Activated naive CD4-positive, alpha-beta T cell treated with anti-CD3 and anti-CD28 coated beads, Interleukin-2, amount 50 U/mL, for 72 hours (primary cell): ENCODE measurements at regions not wholly inside any gene's neighbourhood (a gene's known extent, or its start where the extent isn't known, plus 50 kb on each side); places are given as distances from the start of the nearest gene placed in this dataset.
A peak's percentile ranks its signal among the peaks of the same experiment; 100 is the strongest.

Experiments
- ATAC-seq, 2 donors: fragments of 150-1000 bp; cut with Tn5 transposase; 2 replicates each; pipeline ENCODE4 v1.10.0; 2021; ENCODE audit warnings: mild to moderate bottlenecking in 2 of 2, moderate library complexity in 2 of 2
- DNase-seq, 2 donors: peaks; one replicate each; pipeline ENCODE4 v3.0.0; 2021 to 2022; ENCODE audit warnings: low spot score in 2 of 2
- H3K27ac Mint-ChIP-seq, 2 donors: one replicate each; pipeline ENCODE4 v1.8.0; 2022; ENCODE audit warnings: mild to moderate bottlenecking in 2 of 2, mixed read lengths in 2 of 2
- H3K36me3 Mint-ChIP-seq, 2 donors: one replicate each; pipeline ENCODE4 v1.8.0; 2022; ENCODE audit warnings: mixed read lengths in 2 of 2
- H3K9me3 Mint-ChIP-seq, 2 donors: one replicate each; pipeline ENCODE4 v1.8.0; 2022; ENCODE audit warnings: mixed read lengths in 2 of 2

GRCh38 chr6:108766886-108767285, 81.3 kb upstream of the ARMC2 start:
- DNase-seq = no peak
- no peak for ATAC-seq
- no peak overlapping the region for H3K27ac Mint-ChIP-seq
- no peaks in the 10 kb centered on the region for H3K36me3 Mint-ChIP-seq
- H3K9me3 Mint-ChIP-seq = no peaks in the 10 kb centered on the region

- ATAC-seq (no peak), DNase-seq (no peak)
- Mint-ChIP-seq H3K36me3 (no peaks in the 10 kb centered on the region), H3K27ac (no peak overlapping the region), H3K9me3 (no peaks in the 10 kb centered on the region)
These were observed 80.6 kb upstream of the ARMC2 start for GRCh38 chr6:108767418-108768165.

- H3K27ac Mint-ChIP-seq = no peak overlapping the region
- DNase-seq = no peak
- H3K9me3 Mint-ChIP-seq = no peaks in the 10 kb centered on the region
- no peak for ATAC-seq
- H3K36me3 Mint-ChIP-seq = no peaks in the 10 kb centered on the region
These were observed 80.1 kb upstream of the ARMC2 start for GRCh38 chr6:108768166-108768555.

GRCh38 chr6:108768792-108769524, 79.3 kb upstream of the ARMC2 start:
- no peaks in the 10 kb centered on the region for H3K9me3 Mint-ChIP-seq
- ATAC-seq = no peak
- DNase-seq = no peak
- no peak overlapping the region for H3K27ac Mint-ChIP-seq
- no peaks in the 10 kb centered on the region for H3K36me3 Mint-ChIP-seq

GRCh38 chr6:108771421-108771820, 76.8 kb upstream of the ARMC2 start:
- ATAC-seq (no peak), DNase-seq (no peak)
- H3K36me3 Mint-ChIP-seq = no peaks in the 10 kb centered on the region
- no peaks in the 10 kb centered on the region for H3K9me3 Mint-ChIP-seq
- H3K27ac Mint-ChIP-seq = no peak overlapping the region

GRCh38 chr6:108774555-108774954, 73.7 kb upstream of the ARMC2 start:
- H3K36me3 Mint-ChIP-seq = no peaks in the 10 kb centered on the region
- no peaks in the 10 kb centered on the region for H3K9me3 Mint-ChIP-seq
- no peak for DNase-seq
- ATAC-seq = no peak
- no peak overlapping the region for H3K27ac Mint-ChIP-seq

GRCh38 chr6:108777536-108777935, 70.7 kb upstream of the ARMC2 start:
- Mint-ChIP-seq H3K27ac (no peak overlapping the region), H3K9me3 (no peaks in the 10 kb centered on the region), H3K36me3 (no peaks in the 10 kb centered on the region)
- ATAC-seq (no peak), DNase-seq (no peak)

GRCh38 chr6:108778421-108779186, 69.6 kb upstream of the ARMC2 start:
- ATAC-seq (no peak), DNase-seq (no peak)
- H3K36me3 Mint-ChIP-seq = no peaks in the 10 kb centered on the region
- no peak overlapping the region for H3K27ac Mint-ChIP-seq
- H3K9me3 Mint-ChIP-seq = no peaks in the 10 kb centered on the region

GRCh38 chr6:108779536-108780275, 68.5 kb upstream of the ARMC2 start:
- ATAC-seq = no peak
- H3K9me3 Mint-ChIP-seq = no peaks in the 10 kb centered on the region
- H3K36me3 Mint-ChIP-seq = no peaks in the 10 kb centered on the region
- DNase-seq = no peak
- no peak overlapping the region for H3K27ac Mint-ChIP-seq

GRCh38 chr6:108780784-108781183, 67.4 kb upstream of the ARMC2 start:
- H3K9me3 Mint-ChIP-seq = no peaks in the 10 kb centered on the region
- H3K36me3 Mint-ChIP-seq = no peaks in the 10 kb centered on the region
- H3K27ac Mint-ChIP-seq = no peak overlapping the region
- no peak for DNase-seq
- ATAC-seq = no peak

- ATAC-seq = no peak
- H3K36me3 Mint-ChIP-seq = no peaks in the 10 kb centered on the region
These were observed 66.7 kb upstream of the ARMC2 start for GRCh38 chr6:108781419-108782100.

GRCh38 chr6:108782179-108783041, 65.8 kb upstream of the ARMC2 start:
- H3K27ac Mint-ChIP-seq = no peak overlapping the region

More at GRCh38 chr6:108781419-108782100, 66.7 kb upstream of the ARMC2 start:
- H3K27ac Mint-ChIP-seq = no peak overlapping the region
- no peaks in the 10 kb centered on the region for H3K9me3 Mint-ChIP-seq
- DNase-seq = peak in 1 of 2 donors; percentile 25

GRCh38 chr6:108785653-108786052, 62.6 kb upstream of the ARMC2 start:
- ATAC-seq (no peak), DNase-seq (no peak)
- Mint-ChIP-seq H3K27ac (no peak overlapping the region), H3K9me3 (no peaks in the 10 kb centered on the region), H3K36me3 (no peaks in the 10 kb centered on the region)

More at GRCh38 chr6:108782179-108783041, 65.8 kb upstream of the ARMC2 start:
- no peaks in the 10 kb centered on the region for H3K36me3 Mint-ChIP-seq
- no peaks in the 10 kb centered on the region for H3K9me3 Mint-ChIP-seq
- DNase-seq (peak; percentile 77), ATAC-seq (peak; percentile 99 to 100)

- ATAC-seq = no peak
- no peak overlapping the region for H3K27ac Mint-ChIP-seq
- H3K36me3 Mint-ChIP-seq = no peaks in the 10 kb centered on the region
- no peaks in the 10 kb centered on the region for H3K9me3 Mint-ChIP-seq
- DNase-seq = no peak
These were observed 59.8 kb upstream of the ARMC2 start for GRCh38 chr6:108788416-108788815.

- no peak for ATAC-seq
- H3K27ac Mint-ChIP-seq = no peak overlapping the region
- no peak for DNase-seq
- H3K9me3 Mint-ChIP-seq = no peaks in the 10 kb centered on the region
- H3K36me3 Mint-ChIP-seq = no peaks in the 10 kb centered on the region
These were observed 58.7 kb upstream of the ARMC2 start for GRCh38 chr6:108789475-108789874.
